Right hindlimb (tissue), 1 donor: ENCODE measurements at regions not wholly inside any gene's neighbourhood (a gene's known extent, or its start where the extent isn't known, plus 50 kb on each side); places are given as distances from the start of the nearest gene placed in this dataset.

Experiments used
- DNase-seq: peaks from one replicate; pipeline ENCODE4 v3.0.0-alpha.2; 2018

DNA sequence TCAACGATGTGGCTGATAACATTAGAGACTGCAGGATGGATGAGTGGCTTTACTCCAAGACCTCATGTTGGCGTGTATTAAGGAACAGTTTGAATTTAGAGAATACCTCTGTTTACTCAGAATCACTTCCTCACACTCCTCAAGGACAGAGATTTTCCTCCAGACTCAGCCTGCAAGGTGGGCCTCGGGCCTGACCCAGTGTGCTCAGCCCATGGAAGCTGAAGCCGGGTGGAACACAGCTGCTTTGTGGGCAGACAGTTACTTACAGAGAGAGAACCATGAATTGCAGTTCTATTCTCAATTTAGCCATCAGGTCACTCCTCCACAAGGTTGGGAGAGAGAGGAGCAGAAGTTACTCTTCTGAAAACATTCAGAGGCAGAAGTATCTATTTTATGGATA is 135.8 kb downstream of the SNX19 start:
- no peak for DNase-seq

DNA sequence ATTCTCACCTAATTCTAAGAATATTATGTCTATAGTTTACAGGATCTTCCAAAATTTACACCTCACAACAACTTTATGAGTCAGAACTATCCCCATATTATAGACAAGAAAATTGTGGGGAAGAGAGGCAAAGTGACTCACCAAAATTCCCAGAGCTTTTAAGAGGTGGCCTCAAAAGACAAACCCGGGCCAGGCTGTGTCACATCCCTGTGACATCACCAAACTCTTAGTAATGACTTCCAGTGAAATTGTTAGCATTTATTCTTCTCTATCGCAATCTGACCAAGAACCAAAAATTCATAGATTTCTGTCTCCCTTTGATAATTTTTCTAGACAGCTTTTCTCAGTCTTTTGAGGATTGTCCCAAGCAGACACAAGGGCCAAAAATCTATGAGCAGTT is 134.3 kb downstream of the SNX19 start:
- no peak for DNase-seq

DNA sequence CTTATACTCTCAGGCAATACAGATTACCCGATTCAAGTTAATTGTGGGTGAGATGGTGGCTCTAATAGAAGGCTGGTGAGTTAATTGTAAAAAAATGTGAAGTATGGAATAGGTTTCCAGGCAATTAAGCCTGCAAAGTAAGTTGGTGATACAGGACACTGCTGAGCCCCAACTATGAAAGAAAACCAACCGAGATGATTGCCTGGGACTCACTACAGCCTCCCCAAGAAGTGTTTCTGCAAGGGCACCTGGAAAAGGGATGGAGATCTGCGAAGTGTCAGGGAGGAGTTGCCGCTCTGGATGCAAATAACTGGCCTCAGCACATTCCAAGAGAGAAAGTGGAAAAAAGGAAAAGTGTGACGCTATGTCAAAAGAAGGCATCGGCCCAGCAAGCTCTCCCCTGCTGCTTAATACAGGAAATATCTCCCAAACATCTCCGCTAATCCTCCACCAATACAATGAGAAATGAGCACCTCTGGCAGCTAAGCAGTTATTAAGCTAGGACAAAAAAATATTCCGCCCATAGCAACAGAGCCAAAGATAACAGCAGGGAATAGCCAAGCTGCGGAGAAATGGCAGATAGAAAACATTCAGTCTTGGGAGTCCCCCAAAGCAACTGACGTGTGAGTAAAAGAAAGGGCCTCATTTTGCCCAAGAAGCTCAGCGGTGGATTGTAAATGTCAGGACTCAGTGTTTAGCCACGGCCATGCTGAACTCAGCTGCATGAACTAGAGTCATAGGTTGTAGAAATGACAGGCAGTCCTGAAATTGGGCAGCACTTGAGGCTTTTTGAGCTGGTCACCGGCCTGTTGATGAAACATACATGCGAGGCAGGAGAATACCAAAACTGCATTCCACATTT is 133.7 kb downstream of the SNX19 start:
- DNase-seq = peak; percentile 79

DNA sequence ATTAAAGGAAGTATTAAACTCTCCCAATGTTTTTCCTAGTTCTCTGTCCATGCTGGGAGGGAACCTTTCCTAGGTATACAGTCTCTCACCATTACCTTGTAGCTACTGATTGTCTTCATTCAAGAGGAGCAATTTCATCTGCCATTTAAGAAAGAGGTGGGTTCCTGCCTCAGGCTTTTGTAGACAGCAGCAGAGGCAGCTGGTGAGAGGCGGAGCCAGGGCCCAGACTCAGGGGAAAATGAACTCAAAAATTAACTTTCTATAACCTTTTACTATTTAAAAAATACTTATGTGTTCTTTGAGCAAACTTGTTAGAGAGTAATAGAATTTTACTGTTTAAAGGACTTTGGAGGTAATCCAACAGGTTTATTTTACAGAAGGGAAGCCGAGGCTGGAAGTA is 133.0 kb downstream of the SNX19 start:
- DNase-seq = peak; percentile 47

DNA sequence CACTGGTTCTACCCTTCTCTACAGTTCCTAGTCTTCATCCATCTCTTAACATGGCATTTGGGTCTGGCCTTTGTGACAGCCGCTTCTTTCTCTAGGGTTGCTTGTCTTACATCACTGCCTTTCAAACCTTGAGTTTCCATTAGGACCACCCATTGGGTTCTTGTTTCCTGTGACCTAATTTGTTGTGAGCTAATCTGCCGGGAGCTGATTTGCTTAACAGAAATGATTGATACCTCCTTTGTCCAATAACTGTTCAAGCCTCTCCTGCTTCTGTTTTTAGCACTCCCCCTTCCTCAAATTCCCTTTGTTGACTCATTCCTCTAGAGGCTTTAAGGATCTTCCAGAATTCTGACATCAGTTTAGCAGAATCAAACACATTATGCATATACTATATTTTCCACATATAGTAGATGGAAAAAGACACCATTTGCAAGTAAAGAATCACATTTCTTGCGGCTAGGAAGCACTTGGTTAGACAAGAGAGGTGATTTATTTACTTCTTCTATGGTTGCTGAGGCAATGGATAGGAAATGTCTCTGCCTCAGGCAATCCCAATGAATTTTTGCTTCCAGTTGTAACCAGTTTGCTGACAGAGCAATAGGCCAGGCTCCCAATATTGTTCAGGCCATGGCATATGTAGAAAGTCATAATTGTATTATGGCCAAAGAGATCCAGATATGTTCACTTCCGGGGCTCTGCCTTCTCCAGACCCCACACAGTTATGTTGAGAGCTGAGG is 130.7 kb downstream of the SNX19 start:
- DNase-seq = no peak

DNA sequence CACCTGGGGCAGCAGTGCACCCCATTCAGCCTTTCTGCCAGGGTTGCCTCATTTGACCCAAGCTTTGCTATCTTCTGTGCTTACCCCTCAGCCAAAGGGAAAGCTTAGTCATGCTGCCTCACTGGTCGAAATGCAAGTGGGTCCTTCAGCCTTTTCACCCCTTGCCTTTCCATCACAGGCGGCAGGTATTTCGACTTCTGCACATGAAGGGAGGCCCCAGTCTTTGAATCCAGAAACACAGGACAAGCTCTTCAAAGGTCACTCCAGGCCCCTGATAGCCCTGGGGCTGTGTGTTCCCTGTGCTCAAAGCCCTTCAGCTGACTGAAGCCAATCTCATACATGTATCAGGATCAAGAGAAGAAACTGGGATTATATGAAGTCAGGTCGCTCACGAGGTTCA is 129.7 kb downstream of the SNX19 start:
- DNase-seq = no peak

DNA sequence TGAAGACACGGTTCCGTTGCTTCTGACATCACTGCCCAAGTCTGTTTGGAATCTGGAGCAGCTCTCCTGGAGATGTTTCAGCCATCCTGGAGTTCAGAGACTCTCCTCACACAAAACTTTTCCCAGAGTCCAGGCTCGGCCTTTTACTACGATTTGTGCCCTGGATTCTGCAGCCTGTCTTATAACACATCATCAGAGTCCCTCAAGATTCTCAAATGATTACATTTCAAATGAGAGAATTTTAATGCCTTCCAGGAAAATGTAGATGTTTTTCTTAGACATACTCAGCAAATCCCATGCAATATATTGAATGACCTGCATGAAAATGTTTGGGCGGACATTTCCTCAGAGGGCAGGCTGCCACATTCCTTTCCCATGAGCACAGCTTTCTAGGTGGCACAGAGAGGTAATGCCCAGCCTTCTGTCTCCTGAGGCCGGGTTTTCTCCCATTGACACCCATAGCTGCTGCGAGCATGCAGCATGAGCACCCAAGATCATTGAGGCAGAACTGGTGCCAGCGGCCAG is 129.1 kb downstream of the SNX19 start:
- DNase-seq = peak; percentile 76

DNA sequence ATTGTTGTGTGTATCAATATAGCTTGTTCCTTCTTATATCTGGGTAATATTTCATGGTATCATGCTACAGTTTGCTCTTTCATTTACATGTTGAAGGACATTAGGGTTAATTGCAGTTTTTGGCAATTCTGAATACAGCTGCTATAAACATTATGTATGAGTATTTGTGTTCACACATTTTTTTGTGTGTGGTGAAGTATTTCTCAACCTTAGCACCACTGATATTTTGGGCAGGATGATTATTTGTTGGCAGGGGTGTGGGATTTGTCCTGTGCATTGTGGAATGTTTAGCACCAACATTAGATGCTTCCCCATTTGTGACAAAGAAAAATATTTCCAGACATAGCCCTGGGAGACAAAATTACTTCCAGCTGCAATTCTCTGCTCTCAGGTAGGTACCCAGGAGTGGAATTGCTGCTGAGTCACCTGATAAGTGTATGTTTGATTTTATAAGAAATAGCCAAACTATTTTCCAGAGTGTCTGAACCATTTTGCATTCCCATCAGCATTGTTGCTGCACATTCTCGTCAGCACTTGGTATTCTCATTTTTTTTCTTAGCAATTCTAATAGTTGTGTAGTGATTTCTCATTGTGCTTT is 128.2 kb downstream of the SNX19 start:
- no peak for DNase-seq

DNA sequence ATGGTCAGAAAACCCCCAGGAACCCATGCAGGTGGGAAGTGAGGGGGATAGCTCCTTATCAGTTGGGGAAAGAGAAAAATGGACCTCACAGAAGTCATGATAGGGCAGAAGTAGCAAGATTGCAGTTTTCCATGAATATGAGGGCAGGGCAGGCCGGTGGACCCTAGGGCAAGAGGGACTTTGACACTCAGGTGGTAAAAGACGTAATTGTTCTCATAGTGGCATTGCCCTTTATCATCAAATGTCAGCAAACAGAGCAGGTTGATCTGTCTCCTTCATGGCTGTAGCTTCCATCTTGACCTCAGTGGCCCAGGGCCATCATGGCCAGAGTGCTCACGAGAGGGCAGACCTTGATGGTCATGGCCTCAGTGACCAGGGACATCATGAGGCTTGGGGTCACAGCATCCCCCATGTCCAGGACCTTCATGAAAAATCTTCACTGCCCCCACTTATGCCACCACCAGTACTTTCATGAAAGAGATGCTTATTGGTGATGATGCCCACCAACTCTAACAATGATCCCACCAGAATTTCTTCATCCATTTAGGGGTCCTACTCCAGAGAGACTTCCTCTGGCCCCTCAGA is 127.1 kb downstream of the SNX19 start:
- no peak for DNase-seq

DNA sequence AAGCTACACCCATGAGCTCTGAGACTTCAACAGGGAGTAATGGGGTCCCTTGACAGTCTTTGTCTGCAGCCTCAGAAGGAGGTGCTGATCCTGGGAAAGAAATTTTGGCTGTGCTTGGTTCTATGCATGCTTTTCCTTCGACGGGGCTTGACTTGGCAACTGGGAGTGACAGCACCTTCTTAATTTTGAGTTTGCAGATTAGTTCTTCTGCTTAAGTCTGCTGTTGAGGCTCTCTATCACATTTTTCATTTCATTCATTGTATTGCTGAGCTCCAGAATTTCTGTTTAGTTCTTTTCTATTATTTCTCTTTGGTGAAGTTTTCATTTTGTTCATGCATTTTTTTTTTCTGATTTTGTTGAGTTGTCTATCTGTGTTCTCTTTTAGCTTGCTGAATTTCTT is 125.6 kb downstream of the SNX19 start:
- DNase-seq = no peak

DNA sequence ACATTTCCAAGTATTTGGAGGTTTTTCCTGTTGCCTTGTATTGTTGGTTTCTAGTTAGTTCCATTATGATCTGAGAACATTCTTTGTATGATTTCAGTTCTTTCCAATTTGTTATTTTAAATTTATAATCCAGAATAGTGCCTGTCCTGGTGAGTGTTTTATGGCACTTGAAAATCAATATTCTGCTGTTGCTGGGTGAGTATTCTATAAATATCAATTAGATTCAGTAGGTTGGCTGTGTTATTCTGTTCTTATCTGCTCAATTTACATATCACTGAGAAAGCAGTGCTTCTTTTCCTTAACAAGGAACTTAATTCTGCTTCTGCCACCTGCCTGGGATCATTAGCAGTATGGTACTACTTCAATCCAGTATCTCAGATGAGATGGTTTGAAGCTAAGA is 123.5 kb downstream of the SNX19 start:
- DNase-seq = no peak

DNA sequence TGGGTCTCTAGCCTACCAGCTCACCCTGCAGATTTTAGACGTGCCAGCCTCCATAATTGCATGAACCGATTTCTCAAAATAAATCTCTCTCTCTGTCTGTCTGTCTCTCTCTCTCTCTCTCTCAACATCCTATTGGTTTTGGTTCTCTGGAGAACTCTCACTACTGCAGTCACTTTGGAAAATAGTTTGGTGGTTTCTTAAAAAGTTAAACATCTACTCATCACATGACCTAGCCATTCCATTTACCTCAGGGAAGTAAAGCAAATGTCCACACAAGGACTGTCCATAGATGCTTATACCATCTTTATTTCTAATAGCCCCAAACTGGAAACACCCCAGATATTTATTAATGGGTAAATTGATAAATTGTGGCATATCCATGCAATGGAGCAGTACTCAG is 119.5 kb downstream of the SNX19 start:
- DNase-seq = no peak

DNA sequence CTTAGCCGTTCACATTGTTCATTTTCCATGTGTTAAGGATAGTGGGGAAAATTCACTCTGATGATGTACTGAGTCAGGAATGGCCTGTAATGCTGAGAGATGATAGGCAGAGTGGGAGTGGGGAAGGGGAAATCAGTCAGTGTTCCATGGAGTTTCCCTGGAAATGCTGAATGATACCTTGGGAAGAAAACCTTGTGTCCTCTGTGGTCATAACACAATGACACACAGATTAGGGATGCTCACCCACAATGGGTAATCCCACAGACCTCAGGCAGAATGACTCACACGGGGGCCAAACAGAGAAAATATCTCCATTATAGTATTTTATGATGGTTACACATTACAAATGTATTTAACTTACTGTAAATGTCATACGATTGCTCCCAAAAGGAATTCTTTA is 118.0 kb downstream of the SNX19 start:
- no peak for DNase-seq

DNA sequence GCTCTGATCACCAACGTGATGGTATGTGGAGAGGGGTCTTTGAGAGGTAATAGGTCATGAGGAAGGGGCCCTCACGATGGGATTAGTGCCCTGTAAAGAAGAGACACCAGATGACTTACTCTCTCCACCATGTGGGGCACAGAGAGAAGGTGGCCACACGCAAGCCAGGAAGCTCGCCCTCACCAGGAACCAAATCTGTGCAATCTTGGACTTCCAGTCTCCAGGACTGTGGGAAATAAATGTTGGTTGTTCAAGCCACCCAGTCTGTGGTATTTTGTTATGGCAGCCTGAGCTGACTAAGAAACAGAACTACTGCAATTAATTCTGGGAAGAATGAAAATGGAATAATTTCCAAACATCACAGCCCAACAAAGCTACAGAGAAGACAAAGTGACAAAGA is 117.5 kb downstream of the SNX19 start:
- no peak for DNase-seq

DNA sequence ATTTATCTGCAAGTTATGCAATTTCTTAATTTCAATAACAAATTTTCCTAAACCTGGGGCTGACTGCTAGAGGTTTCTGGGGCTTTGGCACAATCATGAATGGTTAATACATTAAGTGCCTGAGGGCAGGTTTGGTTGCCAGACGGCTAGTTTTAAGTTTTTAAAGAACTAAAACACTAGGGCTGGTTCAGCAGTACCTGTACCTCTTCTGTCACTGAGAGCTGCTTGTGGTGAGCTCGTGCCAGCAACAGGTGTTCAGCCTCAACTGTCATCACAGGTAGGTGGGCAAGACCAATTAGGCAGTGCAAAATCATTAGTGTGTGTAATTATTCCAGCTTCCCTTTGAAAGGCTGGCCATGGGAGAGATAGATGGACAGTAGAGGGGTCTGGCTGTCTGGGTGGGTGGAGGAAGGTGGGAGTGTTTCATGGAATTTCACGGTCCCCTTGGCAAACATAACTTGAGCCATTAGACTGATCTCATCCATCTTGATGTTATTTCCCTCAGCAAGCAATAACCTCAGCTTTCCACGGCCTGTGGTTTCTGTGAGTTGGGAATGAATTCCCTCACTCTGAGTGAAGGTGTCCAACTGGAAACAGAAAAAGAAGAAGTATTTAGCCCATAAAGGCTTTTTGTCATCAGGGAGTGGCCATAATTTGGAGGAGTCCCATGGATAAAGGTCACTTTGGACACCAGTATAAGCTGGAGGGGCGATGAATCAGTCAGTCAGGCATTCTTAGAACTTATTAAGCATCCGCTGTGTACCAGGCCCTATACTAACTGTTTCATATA is 114.8 kb downstream of the SNX19 start:
- no peak for DNase-seq

DNA sequence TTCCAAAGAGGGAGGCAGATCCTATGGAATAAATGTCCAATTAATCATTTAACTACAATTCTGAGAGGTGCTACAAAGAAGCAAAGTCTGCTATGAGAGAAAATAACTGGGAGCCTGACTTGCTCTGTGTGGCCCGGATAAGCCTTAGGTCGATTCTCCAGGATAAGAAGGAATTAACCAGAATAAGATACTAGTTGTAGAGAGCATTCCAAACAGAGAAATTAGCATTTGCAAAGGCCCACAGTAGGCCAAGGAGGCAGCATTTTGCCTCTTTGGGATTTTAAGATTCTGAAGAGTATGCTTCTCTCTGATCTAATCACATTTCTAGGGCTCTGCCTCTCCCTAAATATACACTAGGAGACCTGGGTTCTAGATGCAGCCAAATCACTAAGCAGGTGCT is 113.7 kb downstream of the SNX19 start:
- DNase-seq = no peak

DNA sequence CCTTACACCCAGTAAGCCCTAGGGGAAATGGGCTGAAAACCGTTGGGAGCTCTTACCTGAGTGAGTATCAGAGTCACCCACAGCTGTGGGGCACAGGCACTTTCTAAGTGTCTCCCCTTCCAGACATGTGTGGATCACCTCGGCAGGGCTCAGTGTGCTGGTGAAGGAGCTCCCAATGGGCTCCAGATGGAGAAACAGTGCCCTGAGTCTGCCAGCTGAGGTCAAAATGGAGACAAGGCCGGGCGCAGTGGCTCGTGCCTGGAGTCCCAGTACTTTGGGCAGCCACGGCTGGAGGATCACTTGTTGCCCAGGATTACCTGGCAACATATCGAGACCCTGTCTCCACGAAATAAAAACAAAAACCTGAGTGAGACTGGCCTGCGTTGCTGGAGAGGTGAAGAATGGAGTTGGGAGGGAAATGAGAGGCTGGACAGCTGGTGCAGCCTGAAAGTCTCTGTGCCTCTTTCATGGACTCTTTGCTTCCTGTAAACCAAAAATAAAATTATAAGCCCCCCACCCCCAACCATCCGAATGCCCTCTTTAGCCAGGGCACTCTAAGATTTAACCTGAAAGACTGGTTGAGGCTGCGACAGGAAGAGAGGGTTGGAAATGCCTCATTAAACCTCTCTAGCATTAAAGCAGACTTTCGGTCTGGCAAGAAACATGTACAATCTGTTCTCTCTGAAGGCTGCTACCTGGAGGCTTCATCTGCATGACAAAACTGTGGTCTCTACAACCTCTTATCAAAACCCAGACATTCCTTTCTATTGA is 111.8 kb downstream of the SNX19 start:
- DNase-seq = no peak

DNA sequence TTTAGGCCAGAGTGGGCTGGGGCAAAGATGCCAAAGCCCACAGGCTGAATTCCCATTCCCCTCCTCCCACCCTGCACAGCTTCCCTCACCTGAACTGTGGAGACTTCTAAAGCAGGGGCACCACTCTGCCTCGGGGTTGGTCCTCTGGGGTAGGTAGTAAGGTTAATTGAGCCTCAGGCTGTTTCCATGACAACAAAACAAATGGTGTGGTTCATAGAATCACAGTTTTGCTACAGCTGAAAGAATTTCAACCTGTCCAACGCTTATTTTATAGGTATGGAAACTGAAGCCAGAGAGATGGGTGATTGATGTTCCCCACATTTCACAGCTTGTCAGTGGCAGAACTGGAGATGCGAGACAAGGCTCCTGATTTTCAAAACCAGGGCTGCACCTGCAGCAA is 109.5 kb downstream of the SNX19 start:
- no peak for DNase-seq

DNA sequence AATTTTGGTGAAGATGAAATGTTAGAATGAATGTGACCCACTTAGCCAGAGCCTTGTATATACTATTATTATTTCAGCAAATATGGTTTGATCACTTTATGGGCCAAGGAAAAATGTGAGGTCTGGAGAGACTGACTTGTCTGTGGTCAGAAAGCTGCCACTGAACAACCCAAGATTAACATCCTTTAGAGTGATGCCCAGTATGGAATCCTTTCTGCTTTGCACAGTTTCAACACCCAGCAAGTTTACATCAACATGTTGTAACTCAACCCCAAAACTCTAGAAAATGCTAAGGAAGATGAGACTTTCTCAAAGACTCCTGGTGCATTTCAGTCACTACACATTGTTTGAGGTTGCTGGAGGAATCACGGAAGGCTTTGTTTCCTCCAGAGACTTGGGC is 107.7 kb downstream of the SNX19 start:
- DNase-seq = no peak

DNA sequence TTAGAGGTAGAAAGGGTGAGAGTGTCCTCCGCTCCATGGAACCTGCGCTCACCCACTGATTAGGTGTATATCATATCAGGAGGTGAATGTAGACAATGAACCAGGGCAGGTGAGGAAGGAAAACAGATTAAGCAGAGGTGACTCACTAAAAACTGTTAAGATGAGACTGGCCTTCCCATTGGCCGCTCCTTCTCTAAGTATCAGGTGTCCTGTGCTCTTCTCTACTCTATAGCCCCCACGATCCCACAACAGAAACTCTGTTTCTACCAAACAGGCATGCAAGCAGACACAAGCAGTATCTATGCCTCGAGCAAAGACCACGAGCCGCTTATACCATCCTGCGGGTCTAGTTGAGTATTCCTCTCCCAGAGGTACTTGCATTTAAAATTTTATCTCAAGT is 103.1 kb downstream of the SNX19 start:
- no peak for DNase-seq

DNA sequence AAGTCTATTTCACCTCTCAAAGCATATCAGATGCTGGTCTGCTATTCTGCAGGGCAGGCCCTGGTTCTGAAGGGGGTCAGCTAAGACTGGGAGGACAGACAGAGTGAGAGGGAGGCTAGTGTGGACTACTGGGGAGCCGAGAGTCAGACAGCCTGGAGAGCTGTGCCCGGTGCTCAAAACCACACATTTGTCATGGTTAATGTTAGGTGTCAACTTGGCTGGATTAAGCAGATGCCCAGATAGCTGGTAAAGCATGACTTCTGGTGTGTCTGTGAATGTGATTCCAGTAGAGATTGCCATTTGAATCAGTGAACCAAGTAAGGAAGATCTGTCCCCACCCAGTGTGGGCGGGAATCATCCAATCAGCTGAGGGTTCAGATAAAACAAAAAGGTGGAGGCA is 102.6 kb downstream of the SNX19 start:
- no peak for DNase-seq
